GM12872 (cell line): ENCODE measurements at regions not wholly inside any gene's neighbourhood (a gene's known extent, or its start where the extent isn't known, plus 50 kb on each side); places are given as distances from the start of the nearest gene placed in this dataset.

Experiments used
- CTCF ChIP-seq: IDR thresholded peaks from 3 replicates; pipeline ENCODE4 v1.5.1; 2011; ENCODE audit warnings: low read depth, mild to moderate bottlenecking, low read length, moderate library complexity; ENCODE audit not compliant: insufficient read depth

- TF ChIP-seq CTCF: no peak
These were observed 87.6 kb upstream of the PPP2R5C start for GRCh38 chr14:101673873-101674272.

GRCh38 chr14:101681795-101682194, 79.7 kb upstream of the PPP2R5C start:
- no peak for TF ChIP-seq CTCF

- TF ChIP-seq CTCF: no peak
These were observed 78.1 kb upstream of the PPP2R5C start for GRCh38 chr14:101683365-101683764.

GRCh38 chr14:101687756-101688546, 73.6 kb upstream of the PPP2R5C start:
- no peak for TF ChIP-seq CTCF

GRCh38 chr14:101689039-101689501, 72.4 kb upstream of the PPP2R5C start:
- TF ChIP-seq CTCF: no peak

- no peak for TF ChIP-seq CTCF
These were observed 65.8 kb upstream of the PPP2R5C start for GRCh38 chr14:101695659-101696058.

- TF ChIP-seq CTCF: no peak
These were observed 57.4 kb upstream of the PPP2R5C start for GRCh38 chr14:101704140-101704539.
